ENCODE measurements at regions not wholly inside any gene's neighbourhood (a gene's known extent, or its start where the extent isn't known, plus 50 kb on each side); places are given as distances from the start of the nearest gene placed in this dataset.

GRCh38 chr6:114739656-114740055 is 396.8 kb upstream of the HS3ST5 start:
- Histone ChIP-seq H2AFZ (ENCODE audit: low read depth) (no peak overlapping the region), H3K27me3 (ENCODE audit: insufficient read depth) (no peaks in the 10 kb centered on the region), H4K20me1 (ENCODE audit: insufficient read depth) (no peaks in the 10 kb centered on the region), H3K9ac (no peak overlapping the region), H3K4me3 (ENCODE audit: low read depth in 2 of 2, low read length in 1 of 2) (no peak overlapping the region), H3K9me3 (no peaks in the 10 kb centered on the region), H3K9me2 (no peaks in the 10 kb centered on the region), H3K27ac (ENCODE audit: low read depth in 2 of 2, low read length in 1 of 2) (no peak overlapping the region), H3K79me2 (ENCODE audit: insufficient read depth) (no peaks in the 10 kb centered on the region), H3K36me3 (replicated peaks in 1 of 2; ENCODE audit: control insufficient read depth in 1 of 2, insufficient read depth in 2 of 2, low read length in 1 of 2) (no peaks in the 10 kb centered on the region), H3F3A (replicated peaks; ENCODE audit: insufficient read depth) (no peaks in the 10 kb centered on the region), H3K4me2 (no peak overlapping the region), H3K4me1 (ENCODE audit: control insufficient read depth in 1 of 2, insufficient read depth in 2 of 2, low read depth in 1 of 2, low read length in 1 of 2) (no peaks in the 10 kb centered on the region)
- TF ChIP-seq NFIC (IDR thresholded peaks at IDR 0.05; ENCODE audit: borderline replicate concordance) (no peak), FOXM1 (IDR thresholded peaks at IDR 0.05; ENCODE audit: low read depth) (no peak), CTCF (IDR thresholded peaks at IDR 0.05) (no peak), YY1 (IDR thresholded peaks at IDR 0.05; ENCODE audit: low read depth) (no peak), JUND (IDR thresholded peaks at IDR 0.05) (no peak)
- WGBS (ENCODE audit: low lambda C conversion rate) = 33% methylated on average over 1 of the region's 1 CpG
- no peak for DNase-seq
- ChIA-PET POLR2A (no interaction called here), CTCF (interaction anchor here (0.6 to 1.1 kb wide), 2 partner anchors 43 to 396 kb away, joined by 3 read pairs; no protein-coding TSS in a partner anchor)

DNA sequence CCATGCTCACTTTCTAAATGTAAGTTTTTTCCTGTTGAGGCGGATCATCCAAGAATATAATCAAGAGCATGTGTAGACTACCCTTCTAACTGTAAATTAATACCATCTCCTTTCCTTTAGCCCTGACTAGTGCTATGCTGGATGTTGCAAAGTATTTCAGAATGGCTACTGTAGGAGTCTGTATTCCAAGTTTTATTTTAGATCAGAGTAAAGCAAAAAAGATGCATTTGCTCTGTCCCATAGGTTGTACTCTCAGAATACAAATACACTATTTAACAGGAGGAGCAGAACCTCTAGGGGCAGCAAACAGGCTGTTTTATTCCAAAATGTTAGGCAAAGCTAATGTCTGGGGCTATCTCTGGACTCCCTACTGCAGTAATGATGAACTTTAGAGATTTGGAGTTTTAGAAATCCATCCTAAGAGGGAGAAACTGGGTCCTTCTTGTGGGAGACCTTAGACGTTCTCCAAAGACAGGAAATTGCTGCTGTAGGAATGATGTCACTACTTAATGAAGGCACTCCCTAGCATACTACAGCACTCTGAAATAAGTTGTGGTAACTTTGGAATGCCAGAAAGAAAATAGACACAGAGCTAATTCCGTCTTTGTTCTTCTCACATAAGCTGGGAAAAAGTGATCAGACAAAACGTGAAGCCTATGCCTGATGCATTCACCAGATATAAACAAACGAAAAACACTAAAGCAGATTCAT is 392.4 kb upstream of the HS3ST5 start:
- H2AFZ ChIP-seq (ENCODE audit: low read depth) = 0 out of 2 replicates have a peak overlapping the region, but pooled peaks have one; percentile 51
- no peaks in the 10 kb centered on the region for H3K36me3 ChIP-seq (replicated peaks in 1 of 2; ENCODE audit: control insufficient read depth in 1 of 2, insufficient read depth in 2 of 2, low read length in 1 of 2)
- H3K27ac ChIP-seq (ENCODE audit: low read depth in 2 of 2, low read length in 1 of 2) = no peak overlapping the region
- H3K4me2 ChIP-seq = no peak overlapping the region
- H4K20me1 ChIP-seq (ENCODE audit: insufficient read depth) = no peaks in the 10 kb centered on the region
- ChIA-PET CTCF (no interaction called here), POLR2A (no interaction called here)
- H3K4me3 ChIP-seq (ENCODE audit: low read depth in 2 of 2, low read length in 1 of 2) = no peak overlapping the region
- no peaks in the 10 kb centered on the region for H3F3A ChIP-seq (replicated peaks; ENCODE audit: insufficient read depth)
- H3K9me3 ChIP-seq = no peaks in the 10 kb centered on the region
- TF ChIP-seq EZH2phosphoT487 (IDR thresholded peaks at IDR 0.05; ENCODE audit: borderline replicate concordance, low read depth) (no peak), POLR2AphosphoS5 (IDR thresholded peaks at IDR 0.05; ENCODE audit: low read depth, low read length) (no peak)
- TF ChIP-seq, protein P1, sequence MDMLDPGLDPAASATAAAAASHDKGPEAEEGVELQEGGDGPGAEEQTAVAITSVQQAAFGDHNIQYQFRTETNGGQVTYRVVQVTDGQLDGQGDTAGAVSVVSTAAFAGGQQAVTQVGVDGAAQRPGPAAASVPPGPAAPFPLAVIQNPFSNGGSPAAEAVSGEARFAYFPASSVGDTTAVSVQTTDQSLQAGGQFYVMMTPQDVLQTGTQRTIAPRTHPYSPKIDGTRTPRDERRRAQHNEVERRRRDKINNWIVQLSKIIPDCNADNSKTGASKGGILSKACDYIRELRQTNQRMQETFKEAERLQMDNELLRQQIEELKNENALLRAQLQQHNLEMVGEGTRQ (IDR thresholded peaks at IDR 0.05; ENCODE audit: borderline replicate concordance, low read depth, low read length) = no peak
- 29% methylated on average over 5 of the region's 5 CpGs for WGBS (ENCODE audit: low lambda C conversion rate)
- H3K79me2 ChIP-seq (ENCODE audit: insufficient read depth) = no peaks in the 10 kb centered on the region
- H3K9ac ChIP-seq = no peak overlapping the region
- no peaks in the 10 kb centered on the region for H3K4me1 ChIP-seq (ENCODE audit: control insufficient read depth in 1 of 2, insufficient read depth in 2 of 2, low read depth in 1 of 2, low read length in 1 of 2)
- no peaks in the 10 kb centered on the region for H3K27me3 ChIP-seq (ENCODE audit: insufficient read depth)
- no peak for DNase-seq
- no peaks in the 10 kb centered on the region for H3K9me2 ChIP-seq

DNA sequence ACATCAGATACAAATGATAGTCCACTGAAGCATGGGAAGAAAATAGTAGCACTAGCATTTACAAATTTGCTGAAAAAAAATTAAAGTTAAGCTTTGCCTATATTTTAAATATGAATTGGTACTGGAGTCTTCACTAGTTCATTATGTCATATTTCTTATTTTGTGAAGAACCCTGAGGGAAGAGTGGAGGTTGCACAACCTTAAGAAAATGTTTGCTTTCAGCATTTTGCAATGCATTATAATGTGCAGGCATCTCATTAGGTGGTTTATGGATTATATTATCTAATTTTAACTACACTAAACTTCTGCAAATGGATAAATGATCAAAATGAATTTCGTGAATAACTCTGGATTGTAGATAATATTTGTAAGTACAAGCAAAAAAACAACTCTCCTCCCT is 390.8 kb upstream of the HS3ST5 start:
- Histone ChIP-seq H3K4me3 (ENCODE audit: low read depth in 2 of 2, low read length in 1 of 2) (no peak overlapping the region), H3K4me2 (no peak overlapping the region), H3K4me1 (ENCODE audit: control insufficient read depth in 1 of 2, insufficient read depth in 2 of 2, low read depth in 1 of 2, low read length in 1 of 2) (no peaks in the 10 kb centered on the region), H2AFZ (ENCODE audit: low read depth) (no peak overlapping the region), H3K9me3 (no peaks in the 10 kb centered on the region), H3K27ac (ENCODE audit: low read depth in 2 of 2, low read length in 1 of 2) (no peak overlapping the region), H3F3A (replicated peaks; ENCODE audit: insufficient read depth) (no peaks in the 10 kb centered on the region), H3K79me2 (ENCODE audit: insufficient read depth) (no peaks in the 10 kb centered on the region), H3K36me3 (replicated peaks in 1 of 2; ENCODE audit: control insufficient read depth in 1 of 2, insufficient read depth in 2 of 2, low read length in 1 of 2) (no peaks in the 10 kb centered on the region), H4K20me1 (ENCODE audit: insufficient read depth) (no peaks in the 10 kb centered on the region), H3K9me2 (no peaks in the 10 kb centered on the region), H3K27me3 (ENCODE audit: insufficient read depth) (no peaks in the 10 kb centered on the region), H3K9ac (no peak overlapping the region)
- WGBS (ENCODE audit: low lambda C conversion rate) = 11% methylated on average over 1 of the region's 1 CpG
- TF ChIP-seq TEAD4 (IDR thresholded peaks at IDR 0.05; ENCODE audit: borderline replicate concordance, insufficient read depth) (no peak), SMC3 (IDR thresholded peaks at IDR 0.05; ENCODE audit: low read depth, low read length) (no peak), CHD2 (IDR thresholded peaks at IDR 0.05; ENCODE audit: low read length, partially characterized antibody) (no peak)
- POLR2A ChIA-PET = no interaction called here
- DNase-seq = no peak
- CTCF ChIA-PET = interaction anchor here (0.7 kb wide), 1 partner anchor 292 kb away, joined by 4 read pairs; no protein-coding TSS in a partner anchor

Data from SK-N-SH (cell line).